ENCODE measurements at regions not wholly inside any gene's neighbourhood (a gene's known extent, or its start where the extent isn't known, plus 50 kb on each side); places are given as distances from the start of the nearest gene placed in this dataset.

DNA sequence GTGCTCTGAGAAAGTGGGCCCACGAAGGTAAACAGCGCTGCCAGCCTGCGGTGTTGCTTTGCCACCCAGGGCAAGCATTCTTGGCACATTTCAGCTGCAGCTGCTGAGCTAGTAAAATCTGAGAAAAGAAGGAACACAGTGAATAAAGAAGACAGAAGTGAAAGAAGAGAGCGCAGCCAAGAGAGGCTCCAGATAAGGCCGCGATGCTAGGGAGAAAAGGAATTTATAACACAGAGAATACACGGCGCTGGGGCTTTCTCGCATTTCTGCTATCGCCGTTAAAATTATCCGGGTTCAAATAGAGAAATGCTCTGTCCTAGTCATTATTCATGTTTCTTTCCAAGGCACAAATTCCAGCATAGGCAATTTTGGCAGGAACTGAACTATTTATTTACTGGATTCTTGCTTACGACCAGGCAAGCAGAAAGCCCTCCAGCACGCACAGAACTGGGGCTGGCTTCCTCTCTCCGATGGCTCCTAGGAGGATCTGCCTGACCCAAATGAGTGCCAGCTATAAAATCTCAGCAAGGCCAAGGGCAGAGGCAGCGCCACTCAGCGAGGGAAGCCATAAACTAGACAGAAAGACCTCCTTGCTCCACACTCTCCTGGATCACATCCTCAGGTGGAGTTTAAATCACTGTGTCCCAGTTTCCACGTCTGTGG is 111.2 kb downstream of the ATPSCKMT start:
- H3K9me3 ChIP-seq = no peaks in the 10 kb centered on the region
- no peak for DNase-seq (ENCODE audit: extremely low spot score in 2 of 2)
- peak overlapping the region; percentile 68 for H3K27ac ChIP-seq
- TF ChIP-seq CTCF (IDR thresholded peaks at IDR 0.05) (no peak), POLR2AphosphoS5 (IDR thresholded peaks at IDR 0.05; ENCODE audit: insufficient read depth in 1 of 2, low read depth in 1 of 2) (no peak), POLR2A (IDR thresholded peaks at IDR 0.05) (no peak)
- H3K36me3 ChIP-seq = no peaks in the 10 kb centered on the region
- peak overlapping the region; percentile 21 to 40 for H3K4me3 ChIP-seq
- no peaks in the 10 kb centered on the region for H3K27me3 ChIP-seq
- peaks cover 7% of the 10 kb centered on the region for H3K4me1 ChIP-seq
- intact Hi-C loops (cut with DNase I) = no loop called here

DNA sequence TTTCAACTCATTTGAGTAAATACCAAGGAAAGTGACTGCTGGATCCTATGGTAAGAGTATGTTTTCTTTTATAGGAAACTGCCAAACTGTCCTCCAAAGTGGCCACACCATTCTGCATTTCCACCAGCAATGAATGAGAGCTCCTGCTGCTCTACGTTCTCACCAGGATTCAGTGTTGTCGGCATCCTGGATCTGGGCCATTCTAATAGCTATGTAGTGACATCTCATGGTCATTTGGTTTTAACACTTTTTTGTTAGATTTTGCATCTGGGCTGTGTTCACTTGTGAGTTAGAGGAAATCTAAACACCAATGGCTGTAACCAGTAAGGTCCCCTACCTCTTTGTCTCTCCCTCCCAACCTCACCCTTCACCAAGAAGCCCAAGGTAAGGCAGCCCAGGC is 115.9 kb downstream of the ATPSCKMT start:
- H3K4me1 ChIP-seq = peaks cover 3% of the 10 kb centered on the region
- no peak overlapping the region for H3K4me3 ChIP-seq
- H3K36me3 ChIP-seq = no peaks in the 10 kb centered on the region
- intact Hi-C loops (cut with DNase I) = no loop called here
- no peak overlapping the region for H3K27ac ChIP-seq
- no peak for TF ChIP-seq POLR2A (IDR thresholded peaks at IDR 0.05)
- no peak for TF ChIP-seq POLR2AphosphoS5 (IDR thresholded peaks at IDR 0.05; ENCODE audit: insufficient read depth in 1 of 2, low read depth in 1 of 2)
- TF ChIP-seq CTCF (IDR thresholded peaks at IDR 0.05) = no peak
- no peaks in the 10 kb centered on the region for H3K27me3 ChIP-seq
- no peak for DNase-seq (ENCODE audit: extremely low spot score in 2 of 2)
- no peaks in the 10 kb centered on the region for H3K9me3 ChIP-seq

GRCh38 chr5:10130881-10131280 is 118.8 kb downstream of the ATPSCKMT start:
- no peak overlapping the region for H3K27ac ChIP-seq
- no peaks in the 10 kb centered on the region for H3K9me3 ChIP-seq
- no peak for DNase-seq (ENCODE audit: extremely low spot score in 2 of 2)
- no peaks in the 10 kb centered on the region for H3K36me3 ChIP-seq
- TF ChIP-seq CTCF (IDR thresholded peaks at IDR 0.05) = no peak
- no peak for TF ChIP-seq POLR2A (IDR thresholded peaks at IDR 0.05)
- no peak for TF ChIP-seq POLR2AphosphoS5 (IDR thresholded peaks at IDR 0.05; ENCODE audit: insufficient read depth in 1 of 2, low read depth in 1 of 2)
- no peaks in the 10 kb centered on the region for H3K27me3 ChIP-seq
- H3K4me3 ChIP-seq = no peak overlapping the region
- no peaks in the 10 kb centered on the region for H3K4me1 ChIP-seq
- intact Hi-C loops (cut with DNase I) = no loop called here

DNA sequence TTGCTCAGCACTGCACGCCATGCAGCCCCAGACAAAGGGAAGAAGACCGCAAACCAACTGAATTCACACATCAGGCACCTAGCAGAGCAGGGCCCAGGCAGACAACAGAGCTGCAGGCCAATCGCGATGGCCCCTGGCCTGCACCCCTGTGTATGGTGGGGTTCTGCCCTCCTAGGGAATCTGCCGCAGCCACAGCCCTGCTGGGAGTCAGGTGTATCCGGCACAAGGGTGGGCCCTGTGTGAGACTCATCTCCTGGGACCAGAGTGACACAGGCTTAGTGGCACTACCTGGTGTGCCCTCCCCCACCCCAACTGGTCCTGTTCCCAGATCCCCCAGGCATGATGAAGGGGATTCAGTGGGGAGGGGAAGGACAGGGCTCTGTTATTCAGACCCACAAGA is 122.8 kb downstream of the ATPSCKMT start:
- Histone ChIP-seq H3K27me3 (no peaks in the 10 kb centered on the region), H3K27ac (no peak overlapping the region), H3K9me3 (no peaks in the 10 kb centered on the region), H3K36me3 (no peaks in the 10 kb centered on the region), H3K4me3 (no peak overlapping the region), H3K4me1 (no peaks in the 10 kb centered on the region)
- TF ChIP-seq POLR2A (IDR thresholded peaks at IDR 0.05) = no peak
- no peak for TF ChIP-seq CTCF (IDR thresholded peaks at IDR 0.05)
- TF ChIP-seq POLR2AphosphoS5 (IDR thresholded peaks at IDR 0.05; ENCODE audit: insufficient read depth in 1 of 2, low read depth in 1 of 2) = no peak
- no peak for DNase-seq (ENCODE audit: extremely low spot score in 2 of 2)
- intact Hi-C loops (cut with DNase I) = no loop called here

DNA sequence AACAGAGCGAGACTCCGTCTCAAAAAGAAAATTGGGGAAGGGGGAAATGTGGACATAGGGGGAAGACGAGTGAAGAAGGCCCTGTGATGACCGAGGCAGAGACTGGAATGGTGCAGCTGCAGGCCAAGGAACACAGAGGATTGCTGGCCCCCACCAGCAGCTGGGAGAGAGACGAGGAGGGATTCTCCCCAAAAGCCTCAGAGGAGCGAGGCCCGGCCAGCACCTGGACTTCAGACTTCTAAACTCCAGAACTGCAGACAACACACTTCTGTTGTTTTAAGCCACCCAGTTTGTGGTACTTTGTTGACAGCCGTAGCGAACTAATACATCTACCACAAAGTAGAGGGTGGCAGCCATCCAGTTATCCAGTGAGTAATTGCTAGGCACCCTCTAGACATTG is 124.6 kb downstream of the ATPSCKMT start:
- intact Hi-C loops (cut with DNase I) = no loop called here
- Histone ChIP-seq H3K4me3 (no peak overlapping the region), H3K4me1 (no peaks in the 10 kb centered on the region), H3K27ac (no peak overlapping the region), H3K27me3 (no peaks in the 10 kb centered on the region), H3K36me3 (no peaks in the 10 kb centered on the region), H3K9me3 (no peaks in the 10 kb centered on the region)
- TF ChIP-seq CTCF (IDR thresholded peaks at IDR 0.05) (no peak), POLR2A (IDR thresholded peaks at IDR 0.05) (no peak)
- no peak for DNase-seq (ENCODE audit: extremely low spot score in 2 of 2)
